Skeletal muscle satellite cell (primary cell): ENCODE measurements at regions not wholly inside any gene's neighbourhood (a gene's known extent, or its start where the extent isn't known, plus 50 kb on each side); places are given as distances from the start of the nearest gene placed in this dataset.

ENCODE experiments used
- H3K27me3 ChIP-seq: 2 replicates; pipeline ENCODE4 v1.7.0; 2013; ENCODE audit warnings: low read length; ENCODE audit not compliant: control insufficient read depth, insufficient read depth
- H3K36me3 ChIP-seq: 2 replicates; pipeline ENCODE4 v1.7.0; 2013; ENCODE audit warnings: mild to moderate bottlenecking, control low read depth, low read length; ENCODE audit not compliant: insufficient read depth
- H3K4me1 ChIP-seq: 2 replicates; pipeline ENCODE4 v1.7.0; 2013; ENCODE audit warnings: low read length; ENCODE audit not compliant: control insufficient read depth, insufficient read depth
- H3K4me2 ChIP-seq: 2 replicates; pipeline ENCODE4 v1.7.0; 2013; ENCODE audit warnings: mild to moderate bottlenecking, low read length
- H3K4me3 ChIP-seq: 2 replicates; pipeline ENCODE4 v1.7.0; 2013; ENCODE audit warnings: low read length
- H3K9ac ChIP-seq: 2 replicates; pipeline ENCODE4 v1.7.0; 2013; ENCODE audit warnings: mild to moderate bottlenecking, low read depth, low read length, moderate library complexity
- H3K9me3 ChIP-seq: replicated peaks from 2 replicates; pipeline ENCODE4 v1.7.0; 2013; ENCODE audit warnings: mild to moderate bottlenecking, control low read depth, low read length

DNA sequence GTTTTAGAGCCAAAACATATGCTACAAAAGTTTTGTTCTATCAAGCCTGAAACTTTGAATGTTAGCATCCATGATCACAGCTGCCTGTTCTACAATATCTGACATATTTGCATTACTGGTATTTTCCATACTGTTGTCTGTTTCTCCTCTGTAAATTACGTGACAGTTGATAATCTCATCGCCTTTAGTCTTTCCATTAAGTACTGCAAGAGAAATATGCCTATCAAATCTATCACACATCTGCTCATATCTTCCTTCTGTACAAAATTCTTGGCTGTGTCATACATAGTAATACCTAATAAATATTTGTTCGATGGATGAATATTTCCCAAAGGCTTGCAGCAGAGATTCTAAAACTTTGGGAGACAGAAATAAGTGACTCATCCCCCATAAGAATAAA, 717.3 kb downstream of the OTOL1 start:
- no peak overlapping the region for H3K9ac ChIP-seq
- H3K9me3 ChIP-seq: no peaks in the 10 kb centered on the region
- no peaks in the 10 kb centered on the region for H3K27me3 ChIP-seq
- peaks cover 9% of the 10 kb centered on the region for H3K4me1 ChIP-seq
- H3K36me3 ChIP-seq: no peaks in the 10 kb centered on the region
- no peak overlapping the region for H3K4me2 ChIP-seq
- no peak overlapping the region for H3K4me3 ChIP-seq

DNA sequence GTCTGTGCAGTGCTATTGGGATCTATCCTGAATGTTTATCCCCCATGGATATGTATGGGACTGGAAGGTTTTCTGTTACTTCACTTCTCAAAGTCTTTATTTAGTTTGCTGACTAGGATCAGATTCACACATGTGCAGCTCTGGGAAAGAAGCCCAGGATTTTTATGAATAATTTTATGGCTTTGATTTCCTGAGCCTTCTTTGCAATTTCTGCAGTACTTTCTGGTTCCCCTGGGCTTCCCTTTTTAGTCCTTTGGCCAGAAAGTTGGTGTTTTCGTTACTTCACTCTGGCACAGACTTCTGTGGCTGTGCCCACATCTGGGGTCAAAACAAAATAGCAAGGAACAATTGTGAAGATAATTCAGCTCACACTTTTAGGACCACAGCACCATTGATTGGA, 721.0 kb downstream of the OTOL1 start:
- Histone ChIP-seq H3K27me3 (no peaks in the 10 kb centered on the region), H3K4me3 (no peak overlapping the region), H3K9ac (no peak overlapping the region), H3K36me3 (no peaks in the 10 kb centered on the region), H3K4me2 (no peak overlapping the region), H3K9me3 (no peaks in the 10 kb centered on the region), H3K4me1 (peaks cover 9% of the 10 kb centered on the region)

DNA sequence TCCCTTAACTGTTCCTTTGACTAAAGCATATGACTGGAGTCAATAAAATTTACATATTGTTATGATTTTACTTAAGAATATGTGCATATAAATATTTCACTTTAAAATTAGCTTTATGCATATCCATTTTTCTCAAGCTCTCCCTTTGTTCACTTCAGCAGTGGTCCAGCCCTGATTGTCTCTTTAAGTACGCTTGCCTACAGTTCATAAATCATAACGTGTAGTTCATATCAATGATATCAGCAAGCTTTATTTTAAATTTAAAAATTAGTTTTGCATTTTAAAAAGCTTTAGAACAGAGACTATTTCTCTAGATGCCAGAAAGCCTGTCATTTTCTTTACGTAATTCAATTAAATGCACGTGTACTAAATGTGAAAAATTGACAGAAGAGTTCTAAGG, 721.9 kb downstream of the OTOL1 start:
- Histone ChIP-seq H3K36me3 (no peaks in the 10 kb centered on the region), H3K4me2 (no peak overlapping the region), H3K4me3 (no peak overlapping the region), H3K4me1 (peaks cover 9% of the 10 kb centered on the region), H3K27me3 (no peaks in the 10 kb centered on the region), H3K9ac (no peak overlapping the region), H3K9me3 (no peaks in the 10 kb centered on the region)

DNA sequence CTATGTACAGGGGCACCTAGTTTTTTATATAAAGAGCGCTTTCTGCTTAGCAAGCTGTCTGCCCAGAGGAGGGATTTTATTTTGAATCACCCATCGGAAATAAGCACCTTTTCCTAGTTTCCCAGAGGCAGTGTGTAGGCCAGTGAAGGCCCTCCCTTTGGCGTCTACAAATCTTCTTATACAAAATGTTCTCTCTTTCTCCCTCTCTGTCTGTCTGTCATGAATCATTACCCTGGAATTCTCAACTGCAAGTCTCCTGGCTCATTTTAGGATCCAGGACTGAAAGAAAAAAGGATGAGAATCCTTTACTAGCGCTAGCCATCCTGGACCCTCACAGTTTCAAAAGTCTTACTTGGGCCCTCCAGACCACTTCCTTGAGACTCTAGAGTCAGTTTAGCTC, 728.1 kb downstream of the OTOL1 start:
- H3K36me3 ChIP-seq: no peaks in the 10 kb centered on the region
- peaks cover 7% of the 10 kb centered on the region for H3K4me1 ChIP-seq

DNA sequence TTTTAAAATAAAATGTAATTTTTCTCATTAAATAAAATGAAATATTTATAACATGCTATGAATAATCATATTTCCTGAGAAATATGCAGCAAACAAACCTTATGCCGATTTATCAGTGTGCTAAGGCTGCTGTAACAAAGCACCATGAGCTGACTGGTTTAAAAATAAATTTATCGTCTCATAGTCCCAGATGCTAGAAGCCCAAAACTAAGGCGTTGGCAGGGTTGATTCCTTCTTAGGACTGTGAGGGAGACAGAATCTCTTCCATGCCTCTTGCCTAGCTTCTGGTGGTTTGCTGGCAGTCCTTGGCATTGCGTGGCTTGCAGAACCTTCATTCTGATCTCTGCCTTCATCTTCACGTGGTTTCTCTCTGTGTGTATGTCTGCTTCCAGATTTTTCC, 740.3 kb downstream of the OTOL1 start:
- H3K4me1 ChIP-seq: no peaks in the 10 kb centered on the region
- H3K9me3 ChIP-seq: no peaks in the 10 kb centered on the region
- H3K4me3 ChIP-seq: no peak overlapping the region
- H3K36me3 ChIP-seq: no peaks in the 10 kb centered on the region
- no peak overlapping the region for H3K9ac ChIP-seq
- H3K27me3 ChIP-seq: no peaks in the 10 kb centered on the region
- no peak overlapping the region for H3K4me2 ChIP-seq

More for the DNA sequence above, 728.1 kb downstream of the OTOL1 start:
- no peak overlapping the region for H3K4me3 ChIP-seq
- H3K9ac ChIP-seq: no peak overlapping the region
- H3K9me3 ChIP-seq: no peaks in the 10 kb centered on the region
- no peak overlapping the region for H3K4me2 ChIP-seq
- H3K27me3 ChIP-seq: no peaks in the 10 kb centered on the region

DNA sequence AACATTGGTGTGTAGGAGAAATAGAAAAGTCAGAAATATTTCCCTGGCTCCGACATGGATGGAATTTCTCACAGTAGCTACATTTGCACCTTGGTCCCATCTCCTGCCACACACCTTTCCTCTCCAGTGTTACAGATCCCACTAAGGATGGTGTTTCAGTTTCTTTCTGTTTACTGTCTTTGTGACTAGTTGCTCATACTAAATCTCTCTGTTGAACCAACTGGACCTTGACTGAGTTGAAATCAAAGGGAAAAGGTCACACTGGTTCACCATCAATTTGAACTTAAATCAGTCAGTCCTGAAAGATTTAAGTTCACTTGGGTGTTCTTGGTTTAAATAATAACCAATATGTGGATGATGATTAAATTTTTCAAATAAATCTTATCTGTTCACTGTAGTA, 754.2 kb downstream of the OTOL1 start:
- Histone ChIP-seq H3K36me3 (no peaks in the 10 kb centered on the region), H3K9me3 (no peaks in the 10 kb centered on the region), H3K4me2 (no peak overlapping the region), H3K9ac (no peak overlapping the region), H3K4me3 (no peak overlapping the region), H3K4me1 (peaks cover 8% of the 10 kb centered on the region), H3K27me3 (no peaks in the 10 kb centered on the region)

DNA sequence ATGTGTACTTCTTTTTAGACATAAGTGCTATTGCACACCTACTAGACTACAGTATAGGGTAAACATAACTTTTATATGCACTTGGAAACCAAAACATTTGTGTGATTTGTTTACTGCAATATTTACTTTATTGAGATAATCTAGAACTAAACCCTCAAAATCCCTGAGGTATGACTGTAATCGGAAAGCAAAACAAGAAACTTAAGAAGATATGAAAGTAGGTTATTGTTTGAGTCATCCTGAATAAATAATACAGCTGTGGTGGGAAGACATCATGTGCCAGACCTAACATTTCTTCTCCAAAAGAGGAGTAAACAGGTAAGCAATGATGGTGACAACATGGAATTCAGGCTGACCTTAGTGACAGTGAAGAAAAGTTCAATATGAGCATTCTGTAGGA, 765.5 kb downstream of the OTOL1 start:
- Histone ChIP-seq H3K9ac (no peak overlapping the region), H3K36me3 (no peaks in the 10 kb centered on the region), H3K4me1 (peaks cover 4% of the 10 kb centered on the region), H3K27me3 (no peaks in the 10 kb centered on the region), H3K4me3 (no peak overlapping the region), H3K9me3 (no peaks in the 10 kb centered on the region), H3K4me2 (no peak overlapping the region)

DNA sequence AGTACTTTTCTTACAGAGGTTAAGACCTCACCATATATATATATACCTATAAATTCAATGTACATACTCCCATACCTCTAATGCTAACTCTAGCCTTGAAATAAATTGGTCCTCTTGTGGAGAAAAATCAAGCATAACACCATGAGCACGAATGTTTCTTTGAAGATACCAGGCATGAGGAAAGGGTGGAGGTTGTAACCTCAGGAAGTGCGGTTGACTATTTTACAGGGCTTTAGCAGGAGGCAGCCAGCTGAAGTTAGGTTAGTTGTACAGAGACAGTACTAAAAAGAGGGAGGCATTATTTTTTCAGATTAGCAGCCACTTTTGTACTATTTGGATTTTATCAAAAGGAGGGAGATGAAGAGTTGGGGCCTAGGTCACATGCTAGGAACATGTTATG, 767.0 kb downstream of the OTOL1 start:
- Histone ChIP-seq H3K27me3 (no peaks in the 10 kb centered on the region), H3K9ac (no peak overlapping the region), H3K4me1 (peaks cover 4% of the 10 kb centered on the region), H3K4me3 (no peak overlapping the region), H3K9me3 (no peaks in the 10 kb centered on the region), H3K4me2 (no peak overlapping the region), H3K36me3 (no peaks in the 10 kb centered on the region)

DNA sequence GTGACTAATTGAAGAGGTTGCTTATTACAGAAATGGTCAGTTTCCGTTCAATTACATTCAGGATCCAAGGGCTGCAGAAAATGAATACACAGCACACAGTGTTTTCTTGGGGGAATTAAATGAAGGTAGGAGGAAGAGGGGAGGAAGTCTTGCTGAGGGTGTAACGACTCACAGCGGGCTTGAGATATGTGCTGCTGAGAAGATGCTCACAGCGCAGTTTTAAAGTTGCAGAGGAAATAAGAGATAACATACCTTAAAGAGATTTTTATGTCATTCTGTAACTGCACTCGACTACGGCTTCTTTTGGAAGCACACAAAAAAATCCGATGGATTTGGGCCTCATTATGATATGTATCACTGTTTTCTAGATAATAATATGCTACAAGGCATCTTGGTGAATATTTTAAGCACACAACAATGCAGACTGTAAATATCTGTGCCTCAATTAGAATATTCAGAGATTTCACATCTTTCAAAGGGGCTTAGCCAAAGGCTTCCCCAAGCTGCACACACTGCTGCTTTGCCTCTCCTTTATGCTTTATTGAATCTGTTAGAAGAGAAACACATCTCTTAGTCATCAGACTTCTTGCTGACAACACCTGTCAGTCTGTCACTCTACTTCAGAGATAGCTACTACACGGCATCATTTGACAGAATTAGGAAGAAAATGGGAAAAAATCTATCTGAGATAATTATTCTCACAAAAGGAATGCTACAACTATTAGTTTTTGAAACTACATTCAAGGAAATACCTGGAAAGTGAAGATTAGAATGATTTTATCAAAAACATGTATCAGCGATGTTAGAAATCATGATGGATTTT, 773.2 kb downstream of the OTOL1 start:
- Histone ChIP-seq H3K27me3 (no peaks in the 10 kb centered on the region), H3K9me3 (no peaks in the 10 kb centered on the region), H3K4me3 (no peak overlapping the region), H3K9ac (no peak overlapping the region), H3K36me3 (no peaks in the 10 kb centered on the region), H3K4me2 (no peak overlapping the region), H3K4me1 (no peaks in the 10 kb centered on the region)

DNA sequence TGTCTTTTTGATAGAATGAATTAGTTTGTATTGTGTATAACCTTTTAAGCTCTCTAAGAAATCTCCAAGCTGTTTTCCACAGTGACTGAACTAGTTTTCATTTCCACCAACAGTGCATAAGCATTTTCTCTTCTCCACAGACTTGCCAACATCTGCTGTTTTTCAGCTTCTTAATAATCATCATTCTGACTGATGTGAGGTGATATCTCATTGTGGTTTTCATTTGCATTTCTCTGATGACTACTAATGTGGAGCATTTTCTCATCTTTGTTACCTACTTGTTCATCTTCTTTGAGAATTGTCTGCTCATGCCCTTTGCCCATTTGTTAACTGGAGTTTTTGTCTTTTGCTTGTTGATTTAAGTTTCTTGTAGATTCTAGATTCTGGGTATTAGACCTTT, 777.5 kb downstream of the OTOL1 start:
- H3K27me3 ChIP-seq: no peaks in the 10 kb centered on the region
- H3K4me1 ChIP-seq: no peaks in the 10 kb centered on the region
- H3K4me3 ChIP-seq: no peak overlapping the region
- H3K9me3 ChIP-seq: no peaks in the 10 kb centered on the region
- H3K9ac ChIP-seq: no peak overlapping the region
- H3K4me2 ChIP-seq: no peak overlapping the region
- H3K36me3 ChIP-seq: no peaks in the 10 kb centered on the region

DNA sequence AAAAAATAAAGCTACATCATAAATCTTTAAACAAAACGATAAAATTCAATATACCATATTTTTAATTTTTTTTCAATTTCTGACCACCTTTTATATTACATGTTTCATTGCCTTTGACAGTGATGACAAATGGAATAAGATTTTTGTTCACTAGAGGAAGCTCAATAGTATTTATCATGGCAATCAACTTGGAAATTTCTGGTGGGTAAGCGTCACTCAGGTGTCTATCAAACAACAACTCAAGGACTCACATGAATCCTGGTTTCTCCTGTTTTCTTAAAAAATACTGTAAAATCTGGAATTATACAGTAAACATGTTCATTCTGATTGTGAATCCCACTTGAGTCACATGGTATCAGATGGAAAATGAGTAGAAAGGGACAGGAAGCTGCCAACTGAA, 782.2 kb downstream of the OTOL1 start:
- no peaks in the 10 kb centered on the region for H3K4me1 ChIP-seq
- no peak overlapping the region for H3K4me3 ChIP-seq
- H3K9me3 ChIP-seq: no peaks in the 10 kb centered on the region
- H3K36me3 ChIP-seq: no peaks in the 10 kb centered on the region
- H3K9ac ChIP-seq: no peak overlapping the region
- no peak overlapping the region for H3K4me2 ChIP-seq
- H3K27me3 ChIP-seq: no peaks in the 10 kb centered on the region

DNA sequence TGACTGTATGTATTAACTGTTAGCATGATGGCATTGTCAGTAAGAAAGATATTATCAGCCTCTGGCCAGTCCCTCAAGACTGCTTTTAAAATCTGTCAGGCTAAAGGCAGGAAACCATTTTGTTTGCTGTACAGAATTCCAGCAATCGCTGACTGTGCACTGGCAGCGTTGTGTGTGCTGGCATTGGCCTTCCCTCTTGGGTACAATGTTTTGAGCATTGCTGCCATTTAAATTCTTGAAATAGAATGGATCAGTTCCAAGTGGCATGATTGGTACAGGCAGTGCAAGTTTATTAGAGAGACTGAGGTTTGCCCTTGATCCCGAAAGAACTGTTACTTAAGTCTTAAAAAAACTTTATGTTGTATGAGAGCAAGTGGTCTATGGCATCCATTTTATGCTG, 788.7 kb downstream of the OTOL1 start:
- Histone ChIP-seq H3K36me3 (no peaks in the 10 kb centered on the region), H3K4me3 (no peak overlapping the region), H3K4me2 (peak overlapping the region; percentile 55), H3K27me3 (no peaks in the 10 kb centered on the region), H3K9ac (no peak overlapping the region), H3K4me1 (peaks cover 15% of the 10 kb centered on the region), H3K9me3 (no peaks in the 10 kb centered on the region)
